Right lobe of liver (tissue), 4 donors: ENCODE measurements at regions not wholly inside any gene's neighbourhood (a gene's known extent, or its start where the extent isn't known, plus 50 kb on each side); places are given as distances from the start of the nearest gene placed in this dataset.

ENCODE experiments used
- CTCF ChIP-seq, 4 donors: fragments of 200-600 bp in 3 of 4; fragments of 450-650 bp in 1 of 4; IDR thresholded peaks; one replicate each; pipeline versions ENCODE4 v1.5.1 to v1.8.0; 2016 to 2022; ENCODE audit warnings: antibody characterized with exemption in 4 of 4, mild to moderate bottlenecking in 2 of 4
- POLR2A ChIP-seq: fragments of 450-650 bp; IDR thresholded peaks from one replicate; pipeline ENCODE4 v1.6.1; 2017; ENCODE audit warnings: antibody characterized with exemption, mild to moderate bottlenecking
- donor health status: DM: no; HTN: no; CAD: no.
- donor health status: DM: no; HTN: no; CAD: no.
- donor health status: DM: no; HTN: yes; CAD: no.

- TF ChIP-seq CTCF (IDR thresholded peaks at IDR 0.05) (no peak), POLR2A (no peak)
Measured at GRCh38 chr9:26415528-26415927, 477.1 kb downstream of the CAAP1 start.
